WTC11 (cell line): ENCODE measurements at regions not wholly inside any gene's neighbourhood (a gene's known extent, or its start where the extent isn't known, plus 50 kb on each side); places are given as distances from the start of the nearest gene placed in this dataset.

Experiments
- ATAC-seq: fragments of 200-7000 bp; cut with Tn5 transposase; 2 replicates; pipeline ENCODE4 v1.10.0; 2021; ENCODE audit warnings: mild to moderate bottlenecking, moderate library complexity
- CTCF ChIA-PET: fragments of 300-600 bp; sonication (Branson Sonifier 250); formaldehyde crosslinking; loops from one replicate; lab custom pipeline; 2021; ENCODE audit warnings: antibody characterized with exemption; lab: Charles Lee
- POLR2A ChIA-PET: fragments of 350-600 bp; sonication (Branson Sonifier 250); formaldehyde crosslinking; loops from one replicate; lab custom pipeline; 2021; ENCODE audit warnings: antibody characterized with exemption; lab: Charles Lee
- DNase-seq: peaks from one replicate; pipeline ENCODE4 v3.0.0; 2021; ENCODE audit warnings: low spot score
- H3K27ac Mint-ChIP-seq: 2 replicates; pipeline ENCODE4 v1.8.0; 2021; ENCODE audit warnings: mixed read lengths
- H3K27me3 Mint-ChIP-seq: 2 replicates; pipeline ENCODE4 v1.8.0; 2021; ENCODE audit warnings: low read depth, mild to moderate bottlenecking, moderate library complexity, mixed read lengths
- H3K36me3 Mint-ChIP-seq: 2 replicates; pipeline ENCODE4 v1.8.0; 2021; ENCODE audit warnings: mixed read lengths
- H3K4me1 Mint-ChIP-seq: 2 replicates; pipeline ENCODE4 v1.8.0; 2022; ENCODE audit warnings: mixed read lengths
- H3K4me3 Mint-ChIP-seq: 2 replicates; pipeline ENCODE4 v1.8.0; 2021; ENCODE audit warnings: mild to moderate bottlenecking, moderate library complexity, mixed read lengths
- H3K9me3 Mint-ChIP-seq: 2 replicates; pipeline ENCODE4 v1.8.0; 2021; ENCODE audit warnings: mixed read lengths
- AR ChIP-seq: fragments of 250-450 bp; sonication (Bioruptor Pico); IDR thresholded peaks from 2 replicates; pipeline ENCODE4 v1.9.0; 2021; ENCODE audit warnings: mild to moderate bottlenecking
- ATF1 ChIP-seq: sonication (generic); formaldehyde crosslinking; IDR thresholded peaks from 2 replicates; pipeline ENCODE4 v1.8.1; 2023; ENCODE audit warnings: mild to moderate bottlenecking, moderate library complexity, missing genetic modification reagents
- CREB1 ChIP-seq: sonication (generic); formaldehyde crosslinking; IDR thresholded peaks from 2 replicates; pipeline ENCODE4 v1.8.0; 2023; ENCODE audit warnings: mild to moderate bottlenecking, missing genetic modification reagents
- E2F1 ChIP-seq: sonication (generic); formaldehyde crosslinking; IDR thresholded peaks from 2 replicates; pipeline ENCODE4 v1.8.0; 2022; ENCODE audit warnings: mild to moderate bottlenecking, missing genetic modification reagents
- ERG ChIP-seq: fragments of 250-450 bp; sonication (Bioruptor Pico); IDR thresholded peaks from 2 replicates; pipeline ENCODE4 v1.8.0; 2021; ENCODE audit warnings: mild to moderate bottlenecking
- FOXP1 ChIP-seq: sonication (generic); formaldehyde crosslinking; IDR thresholded peaks from 2 replicates; pipeline ENCODE4 v1.8.0; 2022; ENCODE audit warnings: missing genetic modification reagents, mild to moderate bottlenecking, moderate library complexity, borderline replicate concordance
- GABPB1 ChIP-seq: sonication (generic); formaldehyde crosslinking; IDR thresholded peaks from 2 replicates; pipeline ENCODE4 v1.8.1; 2023; ENCODE audit warnings: mild to moderate bottlenecking, missing genetic modification reagents
- GRHL2 ChIP-seq: fragments of 250-450 bp; sonication (Bioruptor Pico); IDR thresholded peaks from 2 replicates; pipeline ENCODE4 v1.8.0; 2022; ENCODE audit warnings: mild to moderate bottlenecking, moderate library complexity; ENCODE audit not compliant: insufficient replicate concordance, severe bottlenecking
- IRF1 ChIP-seq: sonication (generic); formaldehyde crosslinking; IDR thresholded peaks from 2 replicates; pipeline ENCODE4 v1.8.0; 2023; ENCODE audit warnings: missing genetic modification reagents
- IRF2 ChIP-seq: sonication (generic); formaldehyde crosslinking; IDR thresholded peaks from 2 replicates; pipeline ENCODE4 v1.8.0; 2022; ENCODE audit warnings: low read depth, missing genetic modification reagents, borderline replicate concordance
- NFATC4 ChIP-seq: fragments of 250-450 bp; sonication (Bioruptor Pico); IDR thresholded peaks from 2 replicates; pipeline ENCODE4 v1.9.0; 2021; ENCODE audit warnings: mild to moderate bottlenecking
- SMAD4 ChIP-seq: sonication (generic); formaldehyde crosslinking; IDR thresholded peaks from 2 replicates; pipeline ENCODE4 v1.8.0; 2022; ENCODE audit warnings: mild to moderate bottlenecking, missing genetic modification reagents
- SOX15 ChIP-seq: fragments of 250-450 bp; sonication (Bioruptor Pico); IDR thresholded peaks from 2 replicates; pipeline ENCODE4 v1.9.0; 2021; ENCODE audit warnings: mild to moderate bottlenecking
- TEAD1 ChIP-seq: sonication (generic); formaldehyde crosslinking; IDR thresholded peaks from 2 replicates; pipeline ENCODE4 v1.8.0; 2022; ENCODE audit warnings: mild to moderate bottlenecking, missing genetic modification reagents
- ZNF263 ChIP-seq: sonication (generic); formaldehyde crosslinking; IDR thresholded peaks from 2 replicates; pipeline ENCODE4 v1.8.1; 2022; ENCODE audit warnings: low read depth, mild to moderate bottlenecking, moderate library complexity, missing genetic modification reagents
- ZNF281 ChIP-seq: sonication (generic); formaldehyde crosslinking; IDR thresholded peaks from 2 replicates; pipeline ENCODE4 v1.8.0; 2023; ENCODE audit warnings: mild to moderate bottlenecking, missing genetic modification reagents
- ZNF671 ChIP-seq: fragments of 250-450 bp; sonication (Bioruptor Pico); IDR thresholded peaks from 2 replicates; pipeline ENCODE4 v1.8.0; 2021; ENCODE audit warnings: mild to moderate bottlenecking
- TF ChIP-seq, protein P1 (sequence below): sonication (generic); formaldehyde crosslinking; IDR thresholded peaks from 2 replicates; pipeline ENCODE4 v1.8.1; 2023; ENCODE audit warnings: mild to moderate bottlenecking, missing genetic modification reagents
- TF ChIP-seq, protein P2 (sequence below): sonication (generic); formaldehyde crosslinking; IDR thresholded peaks from 2 replicates; pipeline ENCODE4 v1.8.1; 2023; ENCODE audit warnings: mild to moderate bottlenecking, moderate library complexity, missing genetic modification reagents

DNA sequence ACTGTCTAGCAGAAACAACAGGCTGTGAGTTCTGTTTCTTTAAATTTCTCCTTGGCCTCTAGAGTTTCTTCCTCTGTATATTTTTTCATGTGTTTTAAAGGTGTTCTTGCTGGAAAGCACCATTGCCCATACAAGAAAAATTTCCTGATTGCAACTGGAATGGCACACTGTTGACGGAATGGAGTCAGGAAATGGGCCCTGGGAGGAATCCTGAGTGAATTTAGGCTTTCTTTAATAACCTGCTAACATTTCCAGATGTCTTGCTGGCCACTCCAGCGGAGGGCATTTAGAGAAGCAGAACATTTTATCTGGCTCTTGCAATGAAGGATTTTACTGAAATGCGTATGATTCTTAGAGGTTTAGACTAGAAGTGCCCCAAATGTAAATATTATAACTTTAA lies 736.3 kb downstream of the TAF11L14 start:
- no peak for DNase-seq
- H3K9me3 Mint-ChIP-seq = no peaks in the 10 kb centered on the region
- POLR2A ChIA-PET = no interaction called here
- CTCF ChIA-PET = no interaction called here
- no peak overlapping the region for H3K27ac Mint-ChIP-seq
- TF ChIP-seq GRHL2 (CRISPR knock-in tag) (no peak), SMAD4 (CRISPR knock-in tag) (no peak), E2F1 (CRISPR knock-in tag) (no peak), AR (CRISPR knock-in tag) (no peak), ZNF281 (CRISPR knock-in tag) (no peak), GABPB1 (no peak), ZNF263 (CRISPR knock-in tag) (no peak), ERG (CRISPR knock-in tag) (no peak), IRF1 (CRISPR knock-in tag) (no peak), CREB1 (CRISPR knock-in tag) (no peak), ATF1 (CRISPR knock-in tag) (no peak), IRF2 (no peak), NFATC4 (CRISPR knock-in tag) (no peak), FOXP1 (CRISPR knock-in tag) (no peak), TEAD1 (CRISPR knock-in tag) (no peak), ZNF671 (CRISPR knock-in tag) (no peak), SOX15 (no peak)
- TF ChIP-seq, protein P1, sequence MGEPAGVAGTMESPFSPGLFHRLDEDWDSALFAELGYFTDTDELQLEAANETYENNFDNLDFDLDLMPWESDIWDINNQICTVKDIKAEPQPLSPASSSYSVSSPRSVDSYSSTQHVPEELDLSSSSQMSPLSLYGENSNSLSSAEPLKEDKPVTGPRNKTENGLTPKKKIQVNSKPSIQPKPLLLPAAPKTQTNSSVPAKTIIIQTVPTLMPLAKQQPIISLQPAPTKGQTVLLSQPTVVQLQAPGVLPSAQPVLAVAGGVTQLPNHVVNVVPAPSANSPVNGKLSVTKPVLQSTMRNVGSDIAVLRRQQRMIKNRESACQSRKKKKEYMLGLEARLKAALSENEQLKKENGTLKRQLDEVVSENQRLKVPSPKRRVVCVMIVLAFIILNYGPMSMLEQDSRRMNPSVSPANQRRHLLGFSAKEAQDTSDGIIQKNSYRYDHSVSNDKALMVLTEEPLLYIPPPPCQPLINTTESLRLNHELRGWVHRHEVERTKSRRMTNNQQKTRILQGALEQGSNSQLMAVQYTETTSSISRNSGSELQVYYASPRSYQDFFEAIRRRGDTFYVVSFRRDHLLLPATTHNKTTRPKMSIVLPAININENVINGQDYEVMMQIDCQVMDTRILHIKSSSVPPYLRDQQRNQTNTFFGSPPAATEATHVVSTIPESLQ (CRISPR knock-in tag) = no peak
- TF ChIP-seq, protein P2, sequence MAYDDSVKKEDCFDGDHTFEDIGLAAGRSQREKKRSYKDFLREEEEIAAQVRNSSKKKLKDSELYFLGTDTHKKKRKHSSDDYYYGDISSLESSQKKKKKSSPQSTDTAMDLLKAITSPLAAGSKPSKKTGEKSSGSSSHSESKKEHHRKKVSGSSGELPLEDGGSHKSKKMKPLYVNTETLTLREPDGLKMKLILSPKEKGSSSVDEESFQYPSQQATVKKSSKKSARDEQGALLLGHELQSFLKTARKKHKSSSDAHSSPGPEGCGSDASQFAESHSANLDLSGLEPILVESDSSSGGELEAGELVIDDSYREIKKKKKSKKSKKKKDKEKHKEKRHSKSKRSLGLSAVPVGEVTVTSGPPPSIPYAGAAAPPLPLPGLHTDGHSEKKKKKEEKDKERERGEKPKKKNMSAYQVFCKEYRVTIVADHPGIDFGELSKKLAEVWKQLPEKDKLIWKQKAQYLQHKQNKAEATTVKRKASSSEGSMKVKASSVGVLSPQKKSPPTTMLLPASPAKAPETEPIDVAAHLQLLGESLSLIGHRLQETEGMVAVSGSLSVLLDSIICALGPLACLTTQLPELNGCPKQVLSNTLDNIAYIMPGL (CRISPR knock-in tag) = no peak
- TF ChIP-seq, all 79 proteins: peak for 0
- Mint-ChIP-seq H3K4me1 (no peaks in the 10 kb centered on the region), H3K27me3 (no peaks in the 10 kb centered on the region), H3K4me3 (no peak overlapping the region), H3K36me3 (no peaks in the 10 kb centered on the region)
- no peak for ATAC-seq
